ENCODE measurements at regions not wholly inside any gene's neighbourhood (a gene's known extent, or its start where the extent isn't known, plus 50 kb on each side); places are given as distances from the start of the nearest gene placed in this dataset.

- TF ChIP-seq GATA3 (IDR thresholded peaks at IDR 0.05; ENCODE audit: low read depth, low read length), result no peak
- TF ChIP-seq GATA2 (IDR thresholded peaks at IDR 0.05; ENCODE audit: low read depth, low read length), result no peak
Observed at GRCh38 chr11:122304306-122304705, 188.3 kb upstream of the BLID start.

All from SH-SY5Y (cell line).